ENCODE measurements at regions not wholly inside any gene's neighbourhood (a gene's known extent, or its start where the extent isn't known, plus 50 kb on each side); places are given as distances from the start of the nearest gene placed in this dataset.

DNA sequence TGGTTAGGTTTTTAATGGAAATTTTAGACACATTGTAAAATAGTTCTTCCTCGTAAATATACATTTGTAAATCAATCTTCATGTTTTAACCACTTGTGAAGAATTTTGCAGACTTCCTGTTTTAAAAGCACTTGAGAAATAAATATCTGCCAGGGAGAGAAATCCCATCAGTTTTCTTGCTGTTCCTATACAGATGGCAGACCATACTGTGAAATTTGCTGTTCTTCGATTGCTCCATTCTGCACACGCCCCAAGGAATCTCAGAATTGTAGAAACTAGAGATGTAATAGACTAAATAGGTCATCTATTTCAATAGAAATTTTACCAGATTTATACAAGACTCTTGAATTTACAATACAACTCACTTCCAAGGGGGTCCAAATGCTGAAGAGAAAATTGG, 75.8 kb upstream of the PIK3C3 start:
- no peaks in the 10 kb centered on the region for H3K9me3 ChIP-seq
- H3K4me1 ChIP-seq, result no peaks in the 10 kb centered on the region
- H3K27ac ChIP-seq, result no peak overlapping the region
- H3K27me3 ChIP-seq (ENCODE audit: low read depth), result no peaks in the 10 kb centered on the region
- no peak for DNase-seq
- no peaks in the 10 kb centered on the region for H3K36me3 ChIP-seq
- TF ChIP-seq, protein P1, sequence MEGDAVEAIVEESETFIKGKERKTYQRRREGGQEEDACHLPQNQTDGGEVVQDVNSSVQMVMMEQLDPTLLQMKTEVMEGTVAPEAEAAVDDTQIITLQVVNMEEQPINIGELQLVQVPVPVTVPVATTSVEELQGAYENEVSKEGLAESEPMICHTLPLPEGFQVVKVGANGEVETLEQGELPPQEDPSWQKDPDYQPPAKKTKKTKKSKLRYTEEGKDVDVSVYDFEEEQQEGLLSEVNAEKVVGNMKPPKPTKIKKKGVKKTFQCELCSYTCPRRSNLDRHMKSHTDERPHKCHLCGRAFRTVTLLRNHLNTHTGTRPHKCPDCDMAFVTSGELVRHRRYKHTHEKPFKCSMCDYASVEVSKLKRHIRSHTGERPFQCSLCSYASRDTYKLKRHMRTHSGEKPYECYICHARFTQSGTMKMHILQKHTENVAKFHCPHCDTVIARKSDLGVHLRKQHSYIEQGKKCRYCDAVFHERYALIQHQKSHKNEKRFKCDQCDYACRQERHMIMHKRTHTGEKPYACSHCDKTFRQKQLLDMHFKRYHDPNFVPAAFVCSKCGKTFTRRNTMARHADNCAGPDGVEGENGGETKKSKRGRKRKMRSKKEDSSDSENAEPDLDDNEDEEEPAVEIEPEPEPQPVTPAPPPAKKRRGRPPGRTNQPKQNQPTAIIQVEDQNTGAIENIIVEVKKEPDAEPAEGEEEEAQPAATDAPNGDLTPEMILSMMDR (IDR thresholded peaks at IDR 0.05), result no peak
- no peak for ATAC-seq
- no peak overlapping the region for H3K4me3 ChIP-seq
- intact Hi-C loops (cut with DNase I), result no loop called here

DNA sequence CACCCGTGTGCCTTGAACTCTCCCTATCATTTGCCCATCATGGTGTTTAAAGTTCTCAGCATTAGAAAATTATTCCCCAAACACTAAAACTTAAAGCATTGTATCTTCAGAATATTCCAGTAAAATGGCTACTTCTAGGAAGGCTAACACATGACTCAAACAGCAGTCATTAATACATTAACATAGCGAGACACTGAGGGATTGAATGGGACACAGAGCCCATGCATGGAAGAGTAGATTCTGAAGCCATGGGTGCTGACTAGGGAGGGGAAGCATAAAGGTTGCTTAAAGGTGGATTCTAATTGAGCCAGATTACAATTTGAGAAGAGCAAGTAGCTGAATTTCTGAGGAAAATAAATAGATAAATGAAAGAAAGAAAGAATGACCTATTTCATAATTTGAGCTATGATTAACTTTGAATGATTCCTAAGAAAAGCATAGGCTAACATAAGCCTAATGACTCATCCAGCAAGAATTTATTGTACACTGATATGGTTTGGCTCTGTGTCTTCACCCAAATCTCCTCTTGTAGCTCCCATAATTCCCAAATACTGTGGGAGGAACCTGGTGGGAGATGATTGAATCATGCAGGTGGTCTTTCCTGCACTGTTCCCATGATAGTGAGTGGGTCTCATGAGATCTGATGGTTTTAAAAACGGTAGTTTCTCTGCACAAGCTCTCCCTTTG, 79.8 kb upstream of the PIK3C3 start:
- TF ChIP-seq, protein P1 (IDR thresholded peaks at IDR 0.05), result no peak
- no peaks in the 10 kb centered on the region for H3K36me3 ChIP-seq
- H3K4me1 ChIP-seq, result no peaks in the 10 kb centered on the region
- no peak for ATAC-seq
- DNase-seq, result no peak
- no peaks in the 10 kb centered on the region for H3K9me3 ChIP-seq
- intact Hi-C loops (cut with DNase I), result no loop called here
- no peak overlapping the region for H3K27ac ChIP-seq
- H3K4me3 ChIP-seq, result no peak overlapping the region
- H3K27me3 ChIP-seq (ENCODE audit: low read depth), result no peaks in the 10 kb centered on the region

DNA sequence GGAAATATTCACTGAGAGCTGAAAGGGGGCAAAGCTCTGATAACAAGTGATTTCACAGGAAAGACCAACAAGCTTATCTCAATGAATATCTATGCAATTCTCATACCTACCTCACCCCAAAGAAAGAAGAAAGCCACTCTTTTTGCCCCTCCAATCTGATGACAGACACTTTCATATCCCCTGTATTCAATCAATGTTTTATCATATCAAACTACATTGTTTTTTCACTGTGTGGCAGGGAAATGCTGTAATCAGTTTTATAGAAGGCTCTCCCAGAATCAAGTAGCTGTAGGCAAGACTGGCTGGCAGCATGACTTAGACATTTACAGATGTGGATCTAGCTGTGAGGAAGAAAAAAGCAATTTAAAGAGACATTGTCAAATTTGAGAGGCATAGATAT, 81.3 kb upstream of the PIK3C3 start:
- DNase-seq (no peak), ATAC-seq (no peak)
- TF ChIP-seq, protein P1 (IDR thresholded peaks at IDR 0.05), result no peak
- intact Hi-C loops (cut with DNase I), result no loop called here
- no peaks in the 10 kb centered on the region for H3K36me3 ChIP-seq
- H3K9me3 ChIP-seq, result no peaks in the 10 kb centered on the region
- H3K4me1 ChIP-seq, result no peaks in the 10 kb centered on the region
- no peak overlapping the region for H3K27ac ChIP-seq
- no peaks in the 10 kb centered on the region for H3K27me3 ChIP-seq (ENCODE audit: low read depth)
- H3K4me3 ChIP-seq, result no peak overlapping the region

DNA sequence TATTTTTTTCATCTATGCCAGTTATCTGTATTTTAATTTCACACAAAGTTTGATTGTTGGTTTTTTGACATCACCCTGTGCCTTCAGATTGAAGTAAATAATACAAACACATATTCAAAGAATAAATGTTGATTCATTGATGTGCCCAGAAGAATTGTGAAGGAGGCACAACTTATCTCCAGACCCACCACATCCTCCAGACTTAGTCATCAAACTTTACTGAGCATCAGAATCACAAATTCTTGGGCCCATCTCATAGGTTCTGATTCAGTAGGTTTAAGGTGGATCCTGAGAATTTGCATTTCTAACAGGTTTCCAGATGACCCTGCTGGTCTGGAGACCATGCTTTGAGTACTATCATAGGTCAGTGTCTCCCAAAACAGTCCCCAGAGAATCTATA, 82.8 kb upstream of the PIK3C3 start:
- Histone ChIP-seq H3K9me3 (no peaks in the 10 kb centered on the region), H3K27me3 (ENCODE audit: low read depth) (no peaks in the 10 kb centered on the region), H3K36me3 (no peaks in the 10 kb centered on the region), H3K4me1 (no peaks in the 10 kb centered on the region), H3K4me3 (no peak overlapping the region), H3K27ac (no peak overlapping the region)
- ATAC-seq (no peak), DNase-seq (no peak)
- TF ChIP-seq, protein P1 (IDR thresholded peaks at IDR 0.05), result no peak
- intact Hi-C loops (cut with DNase I), result no loop called here

DNA sequence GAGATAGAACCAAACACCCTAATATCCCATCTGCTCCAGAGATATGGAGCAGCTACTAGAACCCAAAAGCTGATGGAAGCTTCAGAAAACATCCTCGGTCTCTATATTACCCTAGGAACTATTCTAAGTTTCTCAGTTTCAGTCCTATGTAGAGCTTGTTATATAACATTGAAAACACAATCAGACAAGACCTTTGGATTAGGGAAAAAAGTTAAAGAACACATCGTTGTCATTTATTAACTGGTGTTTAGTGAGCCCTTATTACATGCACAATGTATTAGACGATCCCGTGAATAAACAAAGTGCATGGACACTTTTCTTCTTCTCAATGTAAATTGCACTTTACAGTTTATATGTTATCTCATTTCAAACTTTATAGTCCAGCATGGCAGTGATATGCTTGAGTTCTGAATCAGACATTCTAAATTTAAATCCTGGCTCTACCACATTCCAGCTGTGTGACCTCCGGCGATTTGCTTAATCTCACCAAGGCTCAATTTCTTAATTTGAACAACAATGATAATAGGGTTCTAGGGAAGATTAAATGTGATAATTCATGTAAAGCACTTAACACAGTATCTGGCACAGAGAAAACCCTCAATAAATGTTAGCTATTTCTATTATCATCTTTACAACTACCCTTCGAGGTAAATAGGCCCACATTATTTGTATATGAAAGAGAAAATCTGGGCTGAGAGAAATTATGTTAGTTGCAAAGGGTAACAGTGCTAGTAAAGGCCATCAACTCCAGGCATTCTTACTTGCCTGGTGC, 83.6 kb upstream of the PIK3C3 start:
- Histone ChIP-seq H3K27ac (no peak overlapping the region), H3K27me3 (ENCODE audit: low read depth) (no peaks in the 10 kb centered on the region), H3K36me3 (no peaks in the 10 kb centered on the region), H3K4me3 (no peak overlapping the region), H3K4me1 (no peaks in the 10 kb centered on the region), H3K9me3 (no peaks in the 10 kb centered on the region)
- no peak for DNase-seq
- TF ChIP-seq, protein P1 (IDR thresholded peaks at IDR 0.05), result no peak
- intact Hi-C loops (cut with DNase I), result no loop called here
- ATAC-seq, result no peak
